Sigmoid colon (tissue), 6 donors: ENCODE measurements at regions not wholly inside any gene's neighbourhood (a gene's known extent, or its start where the extent isn't known, plus 50 kb on each side); places are given as distances from the start of the nearest gene placed in this dataset.

ENCODE experiments used
- DNase-seq: peaks from one replicate; pipeline ENCODE4 v3.0.0-alpha.2; 2019
- H3K27ac ChIP-seq, 4 donors: fragments of 200-600 bp; sonication (generic); one replicate each; pipeline ENCODE4 v1.5.1; 2016 to 2019; ENCODE audit warnings: mild to moderate bottlenecking in 1 of 4
- H3K27me3 ChIP-seq, 3 donors: fragments of 200-600 bp; sonication (generic); one replicate each; pipeline ENCODE4 v1.5.1; 2019; ENCODE audit warnings: mild to moderate bottlenecking in 1 of 3
- H3K36me3 ChIP-seq, 4 donors: fragments of 200-600 bp; sonication (generic); one replicate each; pipeline ENCODE4 v1.5.1; 2016 to 2019
- H3K4me1 ChIP-seq, 4 donors: fragments of 200-600 bp; sonication (generic); one replicate each; pipeline ENCODE4 v1.5.1; 2017 to 2019
- H3K4me3 ChIP-seq, 4 donors: fragments of 200-600 bp; sonication (generic); one replicate each; pipeline ENCODE4 v1.5.1; 2017 to 2019; ENCODE audit warnings: mild to moderate bottlenecking in 2 of 4, moderate library complexity in 1 of 4
- H3K9me3 ChIP-seq, 4 donors: fragments of 200-600 bp in 3 of 4; sonication (generic) in 3 of 4; one replicate each; pipeline versions ENCODE4 v1.5.1 to v1.6.1; 2013 to 2019
- EP300 ChIP-seq, 4 donors: sonication (generic); formaldehyde crosslinking; IDR thresholded peaks; one replicate each; pipeline ENCODE4 v1.6.1; 2017; ENCODE audit warnings: antibody characterized with exemption in 4 of 4
- POLR2A ChIP-seq, 2 donors: fragments of 450-650 bp; IDR thresholded peaks; one replicate each; pipeline ENCODE4 v1.6.1; 2016; ENCODE audit warnings: antibody characterized with exemption in 2 of 2, mild to moderate bottlenecking in 2 of 2, moderate library complexity in 2 of 2
- POLR2AphosphoS5 ChIP-seq, 4 donors: sonication (generic); formaldehyde crosslinking; IDR thresholded peaks; one replicate each; pipeline ENCODE4 v1.6.1; 2017; ENCODE audit warnings: antibody characterized with exemption in 4 of 4
- WGBS, 2 donors: extraction: QIAGEN DNeasy Blood & Tissue Kit; methylation state at CpG; one replicate each; pipeline ENCODE4 v1.1.7; 2013; 5-methylcytosine and 5-hydroxymethylcytosine counted together
- intact Hi-C: fragments of 100-400 bp; cut with DNase I; formaldehyde crosslinking; loops from one replicate; pipeline ENCODE4 v1.15.1; 2023
- TF ChIP-seq, protein P1 (sequence below), 4 experiments: fragments of 450-650 bp in 3 of 4; fragments of 200-600 bp in 1 of 4; IDR thresholded peaks; one replicate each; pipeline ENCODE4 v1.5.1; 2016 to 2019; ENCODE audit warnings: antibody characterized with exemption in 4 of 4, mild to moderate bottlenecking in 3 of 4, moderate library complexity in 2 of 4
- donor health status: healthy with polysubstance abuse.
- donor health status: healthy.

DNA sequence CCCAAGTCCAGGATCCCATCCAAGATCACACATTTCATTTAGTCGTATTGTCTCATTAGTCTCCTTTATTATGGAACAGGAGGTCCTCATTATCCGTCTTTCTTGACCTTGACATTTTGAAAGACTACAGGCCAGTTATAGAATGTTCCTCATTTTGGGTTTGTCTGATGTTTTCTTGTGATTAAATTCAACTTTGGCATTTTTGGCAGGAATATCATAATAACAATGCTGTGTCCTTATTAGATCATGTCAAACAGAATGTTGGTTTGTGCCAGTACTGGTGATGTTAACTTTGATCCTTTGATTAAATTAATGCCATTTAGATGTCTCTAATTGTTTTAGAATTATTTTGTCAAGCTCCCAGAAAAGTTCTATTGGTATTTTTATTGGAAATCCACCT is 106.5 kb upstream of the FRY start:
- DNase-seq = no peak
- TF ChIP-seq POLR2AphosphoS5 (IDR thresholded peaks at IDR 0.05) = no peak
- no peak for TF ChIP-seq POLR2A (IDR thresholded peaks at IDR 0.05)
- TF ChIP-seq, protein P1, sequence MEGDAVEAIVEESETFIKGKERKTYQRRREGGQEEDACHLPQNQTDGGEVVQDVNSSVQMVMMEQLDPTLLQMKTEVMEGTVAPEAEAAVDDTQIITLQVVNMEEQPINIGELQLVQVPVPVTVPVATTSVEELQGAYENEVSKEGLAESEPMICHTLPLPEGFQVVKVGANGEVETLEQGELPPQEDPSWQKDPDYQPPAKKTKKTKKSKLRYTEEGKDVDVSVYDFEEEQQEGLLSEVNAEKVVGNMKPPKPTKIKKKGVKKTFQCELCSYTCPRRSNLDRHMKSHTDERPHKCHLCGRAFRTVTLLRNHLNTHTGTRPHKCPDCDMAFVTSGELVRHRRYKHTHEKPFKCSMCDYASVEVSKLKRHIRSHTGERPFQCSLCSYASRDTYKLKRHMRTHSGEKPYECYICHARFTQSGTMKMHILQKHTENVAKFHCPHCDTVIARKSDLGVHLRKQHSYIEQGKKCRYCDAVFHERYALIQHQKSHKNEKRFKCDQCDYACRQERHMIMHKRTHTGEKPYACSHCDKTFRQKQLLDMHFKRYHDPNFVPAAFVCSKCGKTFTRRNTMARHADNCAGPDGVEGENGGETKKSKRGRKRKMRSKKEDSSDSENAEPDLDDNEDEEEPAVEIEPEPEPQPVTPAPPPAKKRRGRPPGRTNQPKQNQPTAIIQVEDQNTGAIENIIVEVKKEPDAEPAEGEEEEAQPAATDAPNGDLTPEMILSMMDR (IDR thresholded peaks at IDR 0.05) = no peak
- no peak for TF ChIP-seq EP300 (IDR thresholded peaks at IDR 0.05)
- Histone ChIP-seq H3K27ac (no peak overlapping the region), H3K9me3 (no peaks in the 10 kb centered on the region), H3K4me3 (no peak overlapping the region), H3K36me3 (no peaks in the 10 kb centered on the region), H3K4me1 (no peaks in the 10 kb centered on the region), H3K27me3 (no peaks in the 10 kb centered on the region)
- intact Hi-C loops = no loop called here
- 82 to 89% methylated on average over 2 of the region's 2 CpGs for WGBS, 2 donors

DNA sequence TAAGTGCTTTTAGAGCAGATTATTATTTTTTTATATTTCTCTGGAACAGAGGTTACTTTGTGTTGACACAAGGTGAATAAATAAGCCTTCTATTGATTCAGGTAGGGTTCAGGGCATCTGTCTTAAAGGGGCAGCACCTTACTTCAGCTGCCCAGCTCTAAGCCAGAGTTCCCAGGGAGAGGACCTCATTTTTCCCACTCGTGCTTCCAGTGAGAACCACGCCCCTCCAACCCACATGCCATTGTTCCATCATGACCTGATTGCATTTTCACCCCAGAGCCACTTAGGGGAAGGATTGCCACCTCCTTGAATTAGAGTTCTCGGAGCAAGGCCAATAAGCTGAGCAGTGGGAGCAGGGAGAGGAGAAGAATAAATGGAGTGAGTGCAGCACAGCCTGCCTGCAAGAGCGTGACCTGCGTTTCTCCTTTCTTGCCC is 104.3 kb upstream of the FRY start:
- DNase-seq = no peak
- Histone ChIP-seq H3K9me3 (no peaks in the 10 kb centered on the region), H3K36me3 (no peaks in the 10 kb centered on the region), H3K27ac (no peak overlapping the region), H3K27me3 (no peaks in the 10 kb centered on the region), H3K4me1 (no peaks in the 10 kb centered on the region), H3K4me3 (no peak overlapping the region)
- TF ChIP-seq EP300 (IDR thresholded peaks at IDR 0.05) (no peak), POLR2AphosphoS5 (IDR thresholded peaks at IDR 0.05) (no peak), POLR2A (IDR thresholded peaks at IDR 0.05) (no peak)
- TF ChIP-seq, protein P1 (IDR thresholded peaks at IDR 0.05) = no peak
- 21 to 75% methylated on average over 5 of the region's 5 CpGs for WGBS, 2 donors
- intact Hi-C loops = no loop called here

DNA sequence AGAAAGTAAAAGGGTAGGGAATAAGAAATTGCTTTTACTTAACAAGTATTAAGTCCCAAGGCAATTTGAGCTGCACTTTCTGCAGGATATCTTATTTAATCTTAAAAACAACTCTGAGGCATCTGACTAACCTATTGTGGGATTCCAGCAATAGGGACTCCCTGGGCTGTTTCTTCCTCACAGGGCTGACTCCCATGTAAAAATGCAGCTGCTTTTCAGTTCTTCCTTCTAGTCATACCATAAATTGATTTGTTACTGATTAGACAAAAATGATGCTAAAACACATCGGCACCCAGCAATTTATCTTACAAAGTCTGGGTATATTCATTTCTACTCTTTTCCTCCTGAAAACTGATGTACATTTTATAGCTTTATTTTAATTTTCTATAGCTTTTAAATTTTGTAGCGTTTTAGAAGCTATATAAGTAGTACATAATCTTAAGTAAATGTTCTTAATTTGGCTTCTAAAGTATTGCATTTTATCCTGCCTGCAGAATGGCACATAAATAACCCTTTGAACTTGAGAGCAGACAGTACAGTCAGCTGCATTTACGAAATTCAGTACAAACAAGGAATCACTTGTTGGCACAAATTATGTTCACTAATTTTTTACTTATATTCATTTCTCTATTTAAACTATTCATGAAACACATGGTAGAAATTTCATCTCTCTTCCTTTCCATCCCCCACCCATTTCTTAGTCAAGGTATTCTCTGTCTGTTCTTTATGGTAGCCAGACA is 102.4 kb upstream of the FRY start:
- no peaks in the 10 kb centered on the region for H3K4me1 ChIP-seq
- no peaks in the 10 kb centered on the region for H3K27me3 ChIP-seq
- H3K27ac ChIP-seq = no peak overlapping the region
- no peaks in the 10 kb centered on the region for H3K9me3 ChIP-seq
- H3K36me3 ChIP-seq = no peaks in the 10 kb centered on the region
- TF ChIP-seq EP300 (IDR thresholded peaks at IDR 0.05) (no peak), POLR2AphosphoS5 (IDR thresholded peaks at IDR 0.05) (no peak), POLR2A (IDR thresholded peaks at IDR 0.05) (no peak)
- TF ChIP-seq, protein P1 (IDR thresholded peaks at IDR 0.05) = no peak
- intact Hi-C loops = no loop called here
- 25 to 67% methylated on average over 3 of the region's 3 CpGs for WGBS, 2 donors
- no peak for DNase-seq
- no peak overlapping the region for H3K4me3 ChIP-seq

DNA sequence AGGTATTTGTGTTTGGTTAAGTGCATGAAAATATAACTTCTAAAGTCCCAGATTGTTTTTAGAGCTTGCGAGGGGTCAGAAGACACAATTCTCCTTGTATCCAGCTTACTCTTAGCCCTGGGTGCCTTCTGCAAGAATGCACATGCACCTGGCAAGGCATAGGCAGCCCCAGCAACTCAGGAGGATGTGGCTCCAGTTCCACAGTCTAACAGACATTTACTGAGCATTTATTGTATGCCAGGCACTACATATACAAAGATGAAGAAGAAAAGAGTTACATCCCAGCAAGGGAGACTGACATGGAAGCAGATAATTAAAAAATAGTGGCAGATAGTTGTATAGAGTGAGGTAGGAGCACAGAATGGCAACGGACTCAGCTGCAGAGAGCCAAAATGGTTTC is 101.1 kb upstream of the FRY start:
- no peak for DNase-seq
- Histone ChIP-seq H3K4me1 (no peaks in the 10 kb centered on the region), H3K36me3 (no peaks in the 10 kb centered on the region), H3K27ac (no peak overlapping the region), H3K4me3 (no peak overlapping the region), H3K27me3 (no peaks in the 10 kb centered on the region), H3K9me3 (no peaks in the 10 kb centered on the region)
- no peak for TF ChIP-seq POLR2A (IDR thresholded peaks at IDR 0.05)
- WGBS, 2 donors = 87 to 88% methylated on average over 2 of the region's 2 CpGs
- intact Hi-C loops = no loop called here

DNA sequence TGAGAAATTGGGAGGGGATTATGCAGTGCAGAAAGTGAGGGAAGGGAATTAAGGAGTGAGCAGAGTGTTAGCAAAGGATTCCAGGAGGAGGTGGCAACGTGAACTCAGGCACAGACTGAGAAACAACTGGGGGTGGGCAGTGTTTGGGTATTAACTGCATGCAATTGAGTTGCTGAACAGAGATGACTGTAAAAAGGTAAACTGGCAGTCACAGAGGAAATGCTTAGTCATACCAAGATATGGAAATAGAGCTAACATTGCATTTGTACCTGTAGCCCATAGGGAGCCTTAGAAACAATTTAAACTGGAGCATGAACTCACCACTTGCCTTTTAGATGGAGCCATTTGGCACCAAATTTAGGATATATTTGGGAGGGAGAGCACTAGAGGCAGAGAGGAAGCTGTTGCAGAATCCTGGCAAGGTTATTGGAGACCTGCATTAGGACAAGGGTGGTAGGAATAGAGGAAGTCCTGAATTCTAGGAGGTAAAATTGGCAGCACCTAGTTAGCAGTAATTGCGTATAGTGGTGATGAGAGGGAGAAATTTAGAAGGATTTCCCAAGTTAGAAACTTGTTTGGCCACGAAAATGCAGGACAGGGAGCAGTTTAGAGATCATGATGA is 100.6 kb upstream of the FRY start:
- WGBS, 2 donors = 66 to 71% methylated on average over 3 of the region's 3 CpGs
- H3K9me3 ChIP-seq = no peaks in the 10 kb centered on the region
- no peak for DNase-seq
- no peaks in the 10 kb centered on the region for H3K4me1 ChIP-seq
- no peak overlapping the region for H3K4me3 ChIP-seq
- no peaks in the 10 kb centered on the region for H3K27me3 ChIP-seq
- TF ChIP-seq, protein P1 (IDR thresholded peaks at IDR 0.05) = no peak
- TF ChIP-seq POLR2AphosphoS5 (IDR thresholded peaks at IDR 0.05) (no peak), EP300 (IDR thresholded peaks at IDR 0.05) (no peak), POLR2A (IDR thresholded peaks at IDR 0.05) (no peak)
- H3K36me3 ChIP-seq = no peaks in the 10 kb centered on the region
- intact Hi-C loops = no loop called here
- no peak overlapping the region for H3K27ac ChIP-seq
